ENCODE measurements at regions not wholly inside any gene's neighbourhood (a gene's known extent, or its start where the extent isn't known, plus 50 kb on each side); places are given as distances from the start of the nearest gene placed in this dataset.
A peak's percentile ranks its signal among the peaks of the same experiment; 100 is the strongest.

GRCh38 chr5:152549709-152550108, 144.6 kb upstream of the NMUR2 start:
- DNase-seq (ENCODE audit: low read depth): no peak
- no peak overlapping the region for H3K4me3 ChIP-seq (ENCODE audit: low read depth, low read length)
- TF ChIP-seq CTCF (IDR thresholded peaks at IDR 0.05; ENCODE audit: low read depth, low read length, missing control alignments): no peak

- DNase-seq (ENCODE audit: low read depth): no peak
- H3K4me3 ChIP-seq (ENCODE audit: low read depth, low read length): no peak overlapping the region
- TF ChIP-seq CTCF (IDR thresholded peaks at IDR 0.05; ENCODE audit: low read depth, low read length, missing control alignments): no peak
These were observed 146.0 kb upstream of the NMUR2 start for GRCh38 chr5:152551061-152551460.

- no peak overlapping the region for H3K4me3 ChIP-seq (ENCODE audit: low read depth, low read length)
- DNase-seq (ENCODE audit: low read depth): no peak
- no peak for TF ChIP-seq CTCF (IDR thresholded peaks at IDR 0.05; ENCODE audit: low read depth, low read length, missing control alignments)
These were observed 151.7 kb upstream of the NMUR2 start for GRCh38 chr5:152556784-152557183.

- DNase-seq (ENCODE audit: low read depth): peak; percentile 15
- H3K4me3 ChIP-seq (ENCODE audit: low read depth, low read length): no peak overlapping the region
- TF ChIP-seq CTCF (IDR thresholded peaks at IDR 0.05; ENCODE audit: low read depth, low read length, missing control alignments): peak; percentile 82
These were observed 155.5 kb upstream of the NMUR2 start for GRCh38 chr5:152560512-152561137.

- no peak overlapping the region for H3K4me3 ChIP-seq (ENCODE audit: low read depth, low read length)
- no peak for TF ChIP-seq CTCF (IDR thresholded peaks at IDR 0.05; ENCODE audit: low read depth, low read length, missing control alignments)
- no peak for DNase-seq (ENCODE audit: low read depth)
These were observed 162.9 kb upstream of the NMUR2 start for GRCh38 chr5:152568016-152568415.

GRCh38 chr5:152572812-152573211, 167.7 kb upstream of the NMUR2 start:
- no peak for TF ChIP-seq CTCF (IDR thresholded peaks at IDR 0.05; ENCODE audit: low read depth, low read length, missing control alignments)
- H3K4me3 ChIP-seq (ENCODE audit: low read depth, low read length): no peak overlapping the region
- no peak for DNase-seq (ENCODE audit: low read depth)

GRCh38 chr5:152584103-152584502, 179.0 kb upstream of the NMUR2 start:
- no peak overlapping the region for H3K4me3 ChIP-seq (ENCODE audit: low read depth, low read length)
- DNase-seq (ENCODE audit: low read depth): no peak
- no peak for TF ChIP-seq CTCF (IDR thresholded peaks at IDR 0.05; ENCODE audit: low read depth, low read length, missing control alignments)
